ENCODE measurements at regions not wholly inside any gene's neighbourhood (a gene's known extent, or its start where the extent isn't known, plus 50 kb on each side); places are given as distances from the start of the nearest gene placed in this dataset.
"Not testable (repeated sequence)": the region's sequence is repeated elsewhere in the genome, so short reads cannot be mapped to it uniquely, and the experiment has no call there.

- no peaks in the 10 kb centered on the region for H3K9me3 ChIP-seq
- H3K36me3 ChIP-seq, result no peaks in the 10 kb centered on the region
- no peaks in the 10 kb centered on the region for H3K4me1 ChIP-seq
- no peak overlapping the region for H3K4me3 ChIP-seq
- H3K27me3 ChIP-seq, result no peaks in the 10 kb centered on the region
- intact Hi-C loops (cut with DNase I; ENCODE audit: low total_unique reads) (no loop called here), in situ Hi-C loops (cut with MboI; ENCODE audit: low sequenced_read_pairs in 4 of 4) (loop anchor here in 1 of 4 donors (25.0 kb wide), 1 partner anchor 87 kb away; no protein-coding TSS in a partner anchor)
- no peak for TF ChIP-seq CTCF (IDR thresholded peaks at IDR 0.05 in 4 of 5, conservative IDR thresholded peaks at IDR 0.05 in 1 of 5)
- no peak for TF ChIP-seq POLR2A (IDR thresholded peaks at IDR 0.05)
- no peak for DNase-seq
- no peak overlapping the region for H3K27ac ChIP-seq
- ATAC-seq, result no peak
Measured at GRCh38 chrX:53824686-53825085, 138.2 kb upstream of the HUWE1 start.

- H3K27me3 ChIP-seq; H3K4me1 ChIP-seq; H3K36me3 ChIP-seq; H3K9me3 ChIP-seq; intact Hi-C loops (cut with DNase I; ENCODE audit: low total_unique reads); ATAC-seq; H3K4me3 ChIP-seq; H3K27ac ChIP-seq; DNase-seq; in situ Hi-C loops (cut with MboI; ENCODE audit: low sequenced_read_pairs in 4 of 4): not testable (repeated sequence)
Measured at GRCh38 chrX:53818115-53818514, 131.6 kb upstream of the HUWE1 start.

GRCh38 chrX:53817548-53817947 is 131.0 kb upstream of the HUWE1 start:
- Histone ChIP-seq H3K27me3 (no peaks in the 10 kb centered on the region), H3K4me3 (no peak overlapping the region), H3K9me3 (no peaks in the 10 kb centered on the region), H3K4me1 (no peaks in the 10 kb centered on the region), H3K36me3 (no peaks in the 10 kb centered on the region), H3K27ac (no peak overlapping the region)
- DNase-seq, result no peak
- TF ChIP-seq CTCF (IDR thresholded peaks at IDR 0.05 in 4 of 5, conservative IDR thresholded peaks at IDR 0.05 in 1 of 5) (no peak), POLR2A (IDR thresholded peaks at IDR 0.05) (no peak)
- ATAC-seq, result no peak
- in situ Hi-C loops (cut with MboI; ENCODE audit: low sequenced_read_pairs in 4 of 4), result no loop called here
- intact Hi-C loops (cut with DNase I; ENCODE audit: low total_unique reads), result no loop called here

GRCh38 chrX:53813670-53814440 is 127.3 kb upstream of the HUWE1 start:
- Histone ChIP-seq H3K36me3 (no peaks in the 10 kb centered on the region), H3K27me3 (no peaks in the 10 kb centered on the region), H3K4me1 (no peaks in the 10 kb centered on the region), H3K4me3 (no peak overlapping the region), H3K9me3 (no peaks in the 10 kb centered on the region), H3K27ac (no peak overlapping the region)
- intact Hi-C loops (cut with DNase I; ENCODE audit: low total_unique reads), result no loop called here
- TF ChIP-seq POLR2A (IDR thresholded peaks at IDR 0.05) (no peak), CTCF (IDR thresholded peaks at IDR 0.05 in 4 of 5, conservative IDR thresholded peaks at IDR 0.05 in 1 of 5) (no peak)
- DNase-seq (no peak), ATAC-seq (no peak)
- in situ Hi-C loops (cut with MboI; ENCODE audit: low sequenced_read_pairs in 4 of 4), result no loop called here

GRCh38 chrX:53798281-53798680 is 111.8 kb upstream of the HUWE1 start:
- DNase-seq, result no peak
- H3K27me3 ChIP-seq, result peaks cover 0 to 5% (median 0%) of the 10 kb centered on the region in 3 donors
- H3K4me1 ChIP-seq, result no peaks in the 10 kb centered on the region
- TF ChIP-seq POLR2A (IDR thresholded peaks at IDR 0.05), result no peak
- no peak for TF ChIP-seq CTCF (IDR thresholded peaks at IDR 0.05 in 4 of 5, conservative IDR thresholded peaks at IDR 0.05 in 1 of 5)
- H3K9me3 ChIP-seq, result no peaks in the 10 kb centered on the region
- no peaks in the 10 kb centered on the region for H3K36me3 ChIP-seq
- ATAC-seq, result no peak
- in situ Hi-C loops (cut with MboI; ENCODE audit: low sequenced_read_pairs in 4 of 4), result no loop called here
- intact Hi-C loops (cut with DNase I; ENCODE audit: low total_unique reads), result no loop called here
- no peak overlapping the region for H3K4me3 ChIP-seq
- no peak overlapping the region for H3K27ac ChIP-seq

Data from gastrocnemius medialis (tissue), 4 donors.